HG03196 (cell line): ENCODE measurements at regions not wholly inside any gene's neighbourhood (a gene's known extent, or its start where the extent isn't known, plus 50 kb on each side); places are given as distances from the start of the nearest gene placed in this dataset.

Experiments used
- ATAC-seq: cut with Tn5 transposase; IDR thresholded peaks from one replicate; pipeline ENCODE4 v1.9.1; 2021; ENCODE audit not compliant: unreplicated experiment

DNA sequence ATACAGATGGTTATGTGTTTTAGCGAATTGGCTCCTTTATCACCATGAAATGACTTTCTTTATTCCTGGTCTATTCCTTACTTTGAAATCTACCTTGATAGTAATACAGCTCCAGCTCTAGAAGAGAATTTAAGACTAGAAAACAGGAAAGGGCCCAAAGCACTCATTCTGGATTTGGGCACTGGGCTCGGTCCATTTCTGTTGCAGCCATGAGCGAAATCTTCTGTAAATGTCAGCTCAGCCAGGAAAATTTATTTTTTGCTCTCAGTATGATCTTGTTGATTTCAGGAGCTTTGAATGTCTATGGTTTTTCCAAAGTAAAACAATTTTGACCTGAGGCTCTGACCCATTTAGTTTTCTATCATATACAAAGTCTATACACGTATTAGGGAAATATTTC, 104.1 kb downstream of the DIRAS2 start:
- no peak for ATAC-seq

- no peak for ATAC-seq
These were observed 103.3 kb downstream of the DIRAS2 start for GRCh38 chr9:90539286-90539685.

DNA sequence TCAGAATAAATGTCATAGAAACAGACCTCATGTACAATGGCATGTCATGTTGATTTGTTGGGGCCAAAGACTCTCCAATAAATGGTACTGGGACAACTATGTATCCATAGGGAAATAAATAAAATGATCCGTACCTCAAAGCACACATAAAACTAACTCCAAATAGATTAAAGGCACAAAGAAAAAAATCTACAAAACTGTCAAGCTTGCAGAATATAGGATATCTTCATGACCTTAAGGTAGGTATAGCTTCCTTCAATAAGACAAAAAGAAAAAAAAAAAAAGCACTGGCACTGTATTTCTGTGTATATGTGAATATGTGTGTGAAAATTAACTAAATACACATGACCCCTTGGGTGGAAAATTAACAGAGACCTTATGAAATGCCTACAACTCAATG, 101.9 kb downstream of the DIRAS2 start:
- no peak for ATAC-seq

- ATAC-seq, result no peak
These were observed 98.1 kb downstream of the DIRAS2 start for GRCh38 chr9:90544488-90544887.

- ATAC-seq, result no peak
These were observed 96.4 kb downstream of the DIRAS2 start for GRCh38 chr9:90546200-90546599.

DNA sequence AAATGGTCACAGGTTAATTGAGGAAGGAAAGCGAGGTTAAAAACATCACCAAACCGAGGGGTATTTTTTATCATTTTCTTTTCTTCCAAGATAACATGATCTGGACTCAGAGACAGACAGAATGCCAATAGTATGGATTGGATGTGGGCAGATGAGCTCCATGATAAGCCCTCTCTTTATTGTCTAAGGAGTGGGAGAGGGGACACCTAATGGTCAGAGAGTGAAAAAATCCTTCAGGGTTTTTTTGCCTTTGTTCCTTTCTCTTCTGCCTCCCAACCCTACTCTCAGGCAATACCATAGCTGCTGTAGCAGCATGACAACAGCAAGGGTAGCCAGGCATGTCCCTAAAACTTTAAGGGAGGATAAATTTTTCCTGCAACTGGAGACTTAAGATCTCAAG, 94.7 kb downstream of the DIRAS2 start:
- no peak for ATAC-seq

DNA sequence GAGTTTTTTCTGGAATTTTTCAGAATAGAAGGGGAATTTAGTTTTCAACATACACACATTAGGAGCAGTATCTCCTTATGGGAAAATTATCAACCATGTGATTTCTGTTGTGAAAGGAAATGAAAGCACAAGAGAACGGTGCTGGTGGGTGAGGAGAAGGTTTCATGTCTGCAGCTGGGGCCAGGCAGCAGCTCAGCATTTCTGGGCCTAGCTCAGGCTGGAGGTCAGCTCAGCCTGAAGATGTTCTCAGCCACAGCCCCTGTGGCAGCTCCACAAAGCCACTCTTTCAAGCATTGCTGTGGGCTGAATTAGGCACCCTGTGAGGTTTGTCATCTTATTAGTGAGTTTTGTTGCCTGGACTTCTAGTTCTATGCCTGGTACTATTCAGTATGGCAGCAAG, 90.3 kb downstream of the DIRAS2 start:
- ATAC-seq, result no peak

- no peak for ATAC-seq
These were observed 87.1 kb downstream of the DIRAS2 start for GRCh38 chr9:90555351-90556057.

DNA sequence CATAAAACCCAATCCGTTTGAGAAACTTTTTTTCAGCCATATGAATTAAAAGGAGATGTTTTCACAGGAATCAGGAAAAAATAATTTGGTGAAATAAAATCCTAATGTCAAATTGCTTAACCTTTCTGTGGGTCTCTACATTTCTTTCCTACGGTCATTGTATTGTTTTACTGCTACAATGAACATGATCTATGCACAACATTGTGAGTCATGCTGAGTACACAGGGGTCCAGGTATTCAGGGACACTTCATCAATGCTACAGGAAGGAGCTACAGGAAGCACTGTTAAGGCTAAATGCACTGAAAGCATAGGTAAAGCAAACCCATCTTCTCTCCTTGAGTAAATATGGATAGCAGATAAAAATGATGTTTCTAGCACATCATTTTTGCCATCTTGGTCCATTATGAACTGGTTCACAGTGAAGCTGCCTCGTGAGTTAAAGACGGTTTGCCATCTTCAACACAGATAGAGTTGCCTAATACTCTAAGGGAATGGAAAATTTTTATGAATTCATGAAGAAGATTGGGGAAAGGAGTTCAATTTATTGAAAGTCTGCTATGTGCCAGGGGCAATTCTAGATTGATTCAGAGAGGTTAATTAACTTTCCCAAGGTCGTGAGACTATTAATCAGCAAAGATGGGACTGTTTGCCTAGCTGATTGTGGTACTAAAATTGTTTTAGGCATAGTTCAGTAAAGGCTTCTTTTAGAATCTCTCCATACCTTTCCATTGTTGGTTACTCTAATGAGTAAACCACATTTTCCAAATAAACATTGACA, 85.5 kb downstream of the DIRAS2 start:
- ATAC-seq, result no peak

- no peak for ATAC-seq
These were observed 83.2 kb downstream of the DIRAS2 start for GRCh38 chr9:90559075-90560073.
